Body of pancreas (tissue), 4 donors: ENCODE measurements at regions not wholly inside any gene's neighbourhood (a gene's known extent, or its start where the extent isn't known, plus 50 kb on each side); places are given as distances from the start of the nearest gene placed in this dataset.

Source experiments
- POLR2A ChIP-seq, 3 donors: fragments of 450-650 bp; IDR thresholded peaks; one replicate each; pipeline ENCODE4 v1.6.1; 2016; ENCODE audit warnings: antibody characterized with exemption in 3 of 3, mild to moderate bottlenecking in 2 of 3
- TF ChIP-seq, protein P1 (sequence below), 7 experiments: fragments of 450-650 bp in 4 of 7; fragments of 200-600 bp in 3 of 7; sonication (generic) in 3 of 7; IDR thresholded peaks; one replicate each; pipeline ENCODE4 v1.5.1; 2016 to 2019; ENCODE audit warnings: antibody characterized with exemption in 7 of 7

DNA sequence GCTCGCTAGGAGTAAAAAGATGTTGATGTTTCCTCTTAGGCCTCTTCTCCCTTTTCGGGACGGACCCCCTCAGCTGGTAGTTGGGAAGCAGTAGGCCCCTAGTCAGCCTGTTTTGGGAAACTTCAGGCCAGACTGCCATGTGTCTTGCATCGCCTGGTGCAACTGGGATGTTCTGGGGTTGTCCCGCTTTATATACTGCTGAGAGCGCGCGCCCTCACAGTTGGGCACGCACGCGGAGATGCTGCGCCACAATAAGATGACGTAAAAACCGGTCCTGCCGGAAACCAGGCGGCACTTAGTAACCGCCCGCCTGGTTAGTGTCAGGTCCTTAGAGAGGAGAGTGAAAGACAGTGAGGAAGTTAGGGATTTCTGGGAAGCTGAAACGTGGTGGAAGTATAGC lies 231.3 kb upstream of the CT83 start:
- TF ChIP-seq, protein P1, sequence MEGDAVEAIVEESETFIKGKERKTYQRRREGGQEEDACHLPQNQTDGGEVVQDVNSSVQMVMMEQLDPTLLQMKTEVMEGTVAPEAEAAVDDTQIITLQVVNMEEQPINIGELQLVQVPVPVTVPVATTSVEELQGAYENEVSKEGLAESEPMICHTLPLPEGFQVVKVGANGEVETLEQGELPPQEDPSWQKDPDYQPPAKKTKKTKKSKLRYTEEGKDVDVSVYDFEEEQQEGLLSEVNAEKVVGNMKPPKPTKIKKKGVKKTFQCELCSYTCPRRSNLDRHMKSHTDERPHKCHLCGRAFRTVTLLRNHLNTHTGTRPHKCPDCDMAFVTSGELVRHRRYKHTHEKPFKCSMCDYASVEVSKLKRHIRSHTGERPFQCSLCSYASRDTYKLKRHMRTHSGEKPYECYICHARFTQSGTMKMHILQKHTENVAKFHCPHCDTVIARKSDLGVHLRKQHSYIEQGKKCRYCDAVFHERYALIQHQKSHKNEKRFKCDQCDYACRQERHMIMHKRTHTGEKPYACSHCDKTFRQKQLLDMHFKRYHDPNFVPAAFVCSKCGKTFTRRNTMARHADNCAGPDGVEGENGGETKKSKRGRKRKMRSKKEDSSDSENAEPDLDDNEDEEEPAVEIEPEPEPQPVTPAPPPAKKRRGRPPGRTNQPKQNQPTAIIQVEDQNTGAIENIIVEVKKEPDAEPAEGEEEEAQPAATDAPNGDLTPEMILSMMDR (IDR thresholded peaks at IDR 0.05): no peak
- no peak for TF ChIP-seq POLR2A (IDR thresholded peaks at IDR 0.05)
